H9 (cell line): ENCODE measurements at regions not wholly inside any gene's neighbourhood (a gene's known extent, or its start where the extent isn't known, plus 50 kb on each side); places are given as distances from the start of the nearest gene placed in this dataset.

Source experiments
- DNase-seq: peaks from one replicate; pipeline ENCODE4 v3.0.0-alpha.2; 2017
- H2AFZ ChIP-seq: one replicate; pipeline ENCODE4 v1.6.1; 2013; ENCODE audit warnings: mild to moderate bottlenecking, low read length, control low read depth, moderate library complexity
- H2AK5ac ChIP-seq: 2 replicates; pipeline ENCODE4 v1.6.1; 2013; ENCODE audit warnings: low read length, control low read depth, mixed read lengths; ENCODE audit not compliant: insufficient read length
- H2BK120ac ChIP-seq: one replicate; pipeline ENCODE4 v1.6.1; 2013; ENCODE audit warnings: low read depth, mild to moderate bottlenecking, low read length, control low read depth, inconsistent platforms; ENCODE audit not compliant: poor library complexity, severe bottlenecking
- H2BK12ac ChIP-seq: 2 replicates; pipeline ENCODE4 v1.6.1; 2013; ENCODE audit warnings: low read length, control low read depth, mixed read lengths, low read depth; ENCODE audit not compliant: insufficient read length
- H2BK15ac ChIP-seq: 2 replicates; pipeline ENCODE4 v1.6.1; 2013; ENCODE audit warnings: low read depth, low read length, control low read depth
- H2BK20ac ChIP-seq: one replicate; pipeline ENCODE4 v1.6.1; 2013; ENCODE audit warnings: low read depth, mild to moderate bottlenecking, low read length, control low read depth, inconsistent platforms; ENCODE audit not compliant: poor library complexity, severe bottlenecking
- H2BK5ac ChIP-seq: 2 replicates; pipeline ENCODE4 v1.6.1; 2013; ENCODE audit warnings: low read length, control low read depth, mixed read lengths; ENCODE audit not compliant: insufficient read length
- H3K14ac ChIP-seq: 2 replicates; pipeline ENCODE4 v1.6.1; 2013; ENCODE audit warnings: low read length, control low read depth; ENCODE audit not compliant: insufficient read depth
- H3K18ac ChIP-seq: 2 replicates; pipeline ENCODE4 v1.6.1; 2013; ENCODE audit warnings: low read depth, mild to moderate bottlenecking, mixed read lengths, low read length, control low read depth; ENCODE audit not compliant: insufficient read length
- H3K23ac ChIP-seq: 2 replicates; pipeline ENCODE4 v1.6.1; 2013; ENCODE audit warnings: low read length, control low read depth, mixed read lengths, low read depth; ENCODE audit not compliant: insufficient read length
- H3K23me2 ChIP-seq: 2 replicates; pipeline ENCODE4 v1.6.1; 2013; ENCODE audit warnings: low read depth, mild to moderate bottlenecking, mixed read lengths, low read length, control low read depth; ENCODE audit not compliant: insufficient read length, poor library complexity, severe bottlenecking
- H3K27ac ChIP-seq: 2 replicates; pipeline ENCODE4 v1.5.1; 2013; ENCODE audit warnings: low read length, control low read depth, mixed read lengths, low read depth; ENCODE audit not compliant: insufficient read length
- H3K27me3 ChIP-seq: 2 replicates; pipeline ENCODE4 v1.6.1; 2013; ENCODE audit warnings: low read length, control low read depth, inconsistent platforms; ENCODE audit not compliant: insufficient read depth
- H3K4ac ChIP-seq: 2 replicates; pipeline ENCODE4 v1.6.1; 2013; ENCODE audit warnings: low read depth, mild to moderate bottlenecking, control low read depth, inconsistent platforms, low read length, moderate library complexity
- H3K4me1 ChIP-seq: 2 replicates; pipeline ENCODE4 v1.6.1; 2013; ENCODE audit warnings: low read length, control low read depth, inconsistent platforms; ENCODE audit not compliant: insufficient read depth
- H3K4me2 ChIP-seq: 2 replicates; pipeline ENCODE4 v1.6.1; 2013; ENCODE audit warnings: low read length, control low read depth, mixed read lengths; ENCODE audit not compliant: insufficient read length, insufficient read depth
- H3K56ac ChIP-seq: 2 replicates; pipeline ENCODE4 v1.6.1; 2013; ENCODE audit warnings: low read depth, mild to moderate bottlenecking, mixed read lengths, low read length, control low read depth; ENCODE audit not compliant: insufficient read length
- H3K79me1 ChIP-seq: 2 replicates; pipeline ENCODE4 v1.6.1; 2013; ENCODE audit warnings: low read depth, mild to moderate bottlenecking, moderate library complexity, low read length, control low read depth, inconsistent platforms; ENCODE audit not compliant: insufficient read depth, poor library complexity, severe bottlenecking
- H3K79me2 ChIP-seq: 2 replicates; pipeline ENCODE4 v1.6.1; 2013; ENCODE audit warnings: low read length, control low read depth, inconsistent platforms; ENCODE audit not compliant: insufficient read depth
- H3K9ac ChIP-seq: 2 replicates; pipeline ENCODE4 v1.6.1; 2013; ENCODE audit warnings: low read length, control low read depth, mixed read lengths; ENCODE audit not compliant: insufficient read length; ENCODE audit errors: extremely low read depth
- H3K9me3 ChIP-seq: one replicate; pipeline ENCODE4 v1.6.1; 2013; ENCODE audit warnings: low read depth, low read length, inconsistent platforms; ENCODE audit not compliant: control insufficient read depth
- H3T11ph ChIP-seq: one replicate; pipeline ENCODE4 v1.6.1; 2013; ENCODE audit warnings: mild to moderate bottlenecking, low read length, control low read depth, inconsistent platforms
- H4K20me1 ChIP-seq: one replicate; pipeline ENCODE4 v1.6.1; 2013; ENCODE audit not compliant: control insufficient read depth, insufficient read length, insufficient read depth
- H4K5ac ChIP-seq: 2 replicates; pipeline ENCODE4 v1.6.1; 2013; ENCODE audit warnings: low read depth, mild to moderate bottlenecking, mixed read lengths, low read length, control low read depth; ENCODE audit not compliant: insufficient read length
- H4K8ac ChIP-seq: replicated peaks from 2 replicates; pipeline ENCODE4 v1.6.1; 2013; ENCODE audit warnings: low read length, control low read depth, mixed read lengths, low read depth; ENCODE audit not compliant: insufficient read length
- H4K91ac ChIP-seq: 2 replicates; pipeline ENCODE4 v1.6.1; 2013; ENCODE audit warnings: low read depth, mild to moderate bottlenecking, moderate library complexity, mixed read lengths, low read length, control low read depth; ENCODE audit not compliant: insufficient read length
- H3K27ac Mint-ChIP-seq, 3 experiments: 2 replicates in 2 of 3; 3 replicates in 1 of 3; pipeline ENCODE4 v1.8.0; 2020 to 2021; ENCODE audit warnings: mixed read lengths in 3 of 3, mild to moderate bottlenecking in 1 of 3, moderate library complexity in 1 of 3
- H3K27me3 Mint-ChIP-seq: 2 replicates; pipeline ENCODE4 v1.8.0; 2021; ENCODE audit warnings: low read depth, mild to moderate bottlenecking, moderate library complexity, mixed read lengths
- H3K36me3 Mint-ChIP-seq, 3 experiments: 2 replicates in 2 of 3; 3 replicates in 1 of 3; pipeline ENCODE4 v1.8.0; 2020 to 2021; ENCODE audit warnings: low read depth in 3 of 3, mixed read lengths in 3 of 3; ENCODE audit not compliant: insufficient read depth in 1 of 3
- H3K4me1 Mint-ChIP-seq, 2 experiments: 2 replicates each; pipeline ENCODE4 v1.8.0; 2020; ENCODE audit warnings: mixed read lengths in 2 of 2
- H3K4me3 Mint-ChIP-seq, 2 experiments: 2 replicates in 1 of 2; 3 replicates in 1 of 2; pipeline ENCODE4 v1.8.0; 2020 to 2021; ENCODE audit warnings: mild to moderate bottlenecking in 2 of 2, mixed read lengths in 2 of 2, moderate library complexity in 1 of 2
- H3K9me3 Mint-ChIP-seq, 2 experiments: 2 replicates in 1 of 2; 3 replicates in 1 of 2; pipeline ENCODE4 v1.8.0; 2020; ENCODE audit warnings: mild to moderate bottlenecking in 2 of 2, mixed read lengths in 2 of 2, moderate library complexity in 1 of 2
- WGBS: extraction: QIAGEN DNeasy Blood & Tissue Kit; methylation state at CpG from one replicate; pipeline ENCODE4 v1.1.7; 2013; ENCODE audit warnings: missing lambda C conversion rate, low lambda C conversion rate, mixed read lengths; ENCODE audit not compliant: insufficient read length; ENCODE audit errors: extremely low coverage; 5-methylcytosine and 5-hydroxymethylcytosine counted together
- TF ChIP-seq, protein P1 (sequence below): fragments of 200-600 bp; sonication (generic); conservative IDR thresholded peaks from 3 replicates; pipeline ENCODE4 v1.8.0; 2021; ENCODE audit warnings: antibody characterized with exemption, mild to moderate bottlenecking

DNA sequence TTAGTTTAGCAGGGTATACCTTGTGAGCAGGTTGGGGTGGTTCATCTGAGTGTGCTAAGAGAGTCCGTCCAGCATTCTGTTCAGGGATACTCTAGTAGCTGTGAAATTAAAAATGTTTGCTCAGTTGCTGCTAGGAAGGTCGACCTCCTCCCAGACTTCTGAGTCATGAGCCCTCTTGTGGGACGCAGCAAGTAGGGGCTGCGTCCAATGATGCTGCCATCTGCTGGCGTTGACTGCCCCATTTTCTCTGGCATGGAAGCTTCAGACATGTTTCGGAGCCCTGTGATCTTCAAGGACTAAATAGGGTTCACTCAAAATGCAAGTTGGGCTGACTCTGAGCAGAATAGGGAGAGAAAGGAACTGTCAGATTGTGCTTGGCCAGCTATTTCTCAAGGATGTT, 201.0 kb upstream of the ARSJ start:
- TF ChIP-seq, protein P1, sequence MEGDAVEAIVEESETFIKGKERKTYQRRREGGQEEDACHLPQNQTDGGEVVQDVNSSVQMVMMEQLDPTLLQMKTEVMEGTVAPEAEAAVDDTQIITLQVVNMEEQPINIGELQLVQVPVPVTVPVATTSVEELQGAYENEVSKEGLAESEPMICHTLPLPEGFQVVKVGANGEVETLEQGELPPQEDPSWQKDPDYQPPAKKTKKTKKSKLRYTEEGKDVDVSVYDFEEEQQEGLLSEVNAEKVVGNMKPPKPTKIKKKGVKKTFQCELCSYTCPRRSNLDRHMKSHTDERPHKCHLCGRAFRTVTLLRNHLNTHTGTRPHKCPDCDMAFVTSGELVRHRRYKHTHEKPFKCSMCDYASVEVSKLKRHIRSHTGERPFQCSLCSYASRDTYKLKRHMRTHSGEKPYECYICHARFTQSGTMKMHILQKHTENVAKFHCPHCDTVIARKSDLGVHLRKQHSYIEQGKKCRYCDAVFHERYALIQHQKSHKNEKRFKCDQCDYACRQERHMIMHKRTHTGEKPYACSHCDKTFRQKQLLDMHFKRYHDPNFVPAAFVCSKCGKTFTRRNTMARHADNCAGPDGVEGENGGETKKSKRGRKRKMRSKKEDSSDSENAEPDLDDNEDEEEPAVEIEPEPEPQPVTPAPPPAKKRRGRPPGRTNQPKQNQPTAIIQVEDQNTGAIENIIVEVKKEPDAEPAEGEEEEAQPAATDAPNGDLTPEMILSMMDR: peak; percentile 72
- no peak overlapping the region for H3K23ac ChIP-seq
- no peak overlapping the region for H3K14ac ChIP-seq
- no peak overlapping the region for H3K27ac ChIP-seq
- H3T11ph ChIP-seq: no peak overlapping the region
- no peak overlapping the region for H4K5ac ChIP-seq
- H2BK12ac ChIP-seq: no peak overlapping the region
- no peak overlapping the region for H3K18ac ChIP-seq
- no peak overlapping the region for H4K8ac ChIP-seq
- no peaks in the 10 kb centered on the region for H3K79me2 ChIP-seq
- no peak overlapping the region for H2BK120ac ChIP-seq
- H2BK20ac ChIP-seq: no peak overlapping the region
- H2BK5ac ChIP-seq: no peak overlapping the region
- peaks cover 7 to 31% (median 24%) of the 10 kb centered on the region in 3 experiments for H3K36me3 Mint-ChIP-seq
- H2AK5ac ChIP-seq: no peak overlapping the region
- H3K27ac Mint-ChIP-seq: no peak overlapping the region
- peak overlapping the region; percentile 90 for H2AFZ ChIP-seq
- no peaks in the 10 kb centered on the region for H4K20me1 ChIP-seq
- no peak overlapping the region for H3K9ac ChIP-seq
- H3K9me3 Mint-ChIP-seq: peaks cover 21 to 30% of the 10 kb centered on the region in 2 experiments
- no peaks in the 10 kb centered on the region for H3K4me1 ChIP-seq
- peak; percentile 79 for DNase-seq
- H3K4ac ChIP-seq: no peak overlapping the region
- no peaks in the 10 kb centered on the region for H3K27me3 Mint-ChIP-seq
- WGBS: no CpG with 5 or more reads among the region's 6 CpGs
- H3K79me1 ChIP-seq: no peaks in the 10 kb centered on the region
- no peak overlapping the region for H3K4me3 Mint-ChIP-seq
- no peak overlapping the region for H4K91ac ChIP-seq
- no peaks in the 10 kb centered on the region for H3K23me2 ChIP-seq
- no peak overlapping the region for H2BK15ac ChIP-seq
- no peak overlapping the region for H3K4me2 ChIP-seq
- H3K27me3 ChIP-seq: no peaks in the 10 kb centered on the region
- H3K4me1 Mint-ChIP-seq: no peaks in the 10 kb centered on the region
- H3K9me3 ChIP-seq: no peaks in the 10 kb centered on the region
- no peak overlapping the region for H3K56ac ChIP-seq
